ENCODE measurements at regions not wholly inside any gene's neighbourhood (a gene's known extent, or its start where the extent isn't known, plus 50 kb on each side); places are given as distances from the start of the nearest gene placed in this dataset.

DNA sequence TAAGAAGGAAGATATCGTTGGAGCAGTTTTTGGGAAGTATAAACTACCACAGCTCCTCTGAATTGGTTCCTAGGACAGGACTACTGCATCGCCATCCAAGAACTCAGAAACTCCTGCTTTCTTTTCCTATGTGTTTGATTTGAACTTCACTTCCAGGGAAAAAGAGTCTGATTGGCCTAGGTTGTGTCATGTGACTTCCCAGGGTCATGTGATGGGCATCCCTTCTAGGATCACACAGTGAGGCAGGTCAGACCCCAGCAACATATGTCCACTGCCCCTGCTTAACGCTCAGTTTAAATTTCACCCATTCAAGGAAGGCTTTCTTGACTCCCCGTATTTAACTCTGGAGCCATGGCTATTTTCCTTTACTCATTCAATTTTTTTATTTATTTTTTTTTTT, 445.2 kb upstream of the SALL1 start:
- TF ChIP-seq CEBPB (IDR thresholded peaks at IDR 0.05), result no peak
- no peak for TF ChIP-seq EGR1 (IDR thresholded peaks at IDR 0.05)
- TF ChIP-seq FOXM1 (IDR thresholded peaks at IDR 0.05; ENCODE audit: borderline replicate concordance, low read depth), result no peak
- TF ChIP-seq RAD21 (IDR thresholded peaks at IDR 0.05; ENCODE audit: low read depth), result no peak
- no peak for TF ChIP-seq USF1 (IDR thresholded peaks at IDR 0.05)
- TF ChIP-seq ZBTB7A (IDR thresholded peaks at IDR 0.05; ENCODE audit: low read depth), result no peak
- TF ChIP-seq NFIC (IDR thresholded peaks at IDR 0.05), result no peak
- TF ChIP-seq, protein P1, sequence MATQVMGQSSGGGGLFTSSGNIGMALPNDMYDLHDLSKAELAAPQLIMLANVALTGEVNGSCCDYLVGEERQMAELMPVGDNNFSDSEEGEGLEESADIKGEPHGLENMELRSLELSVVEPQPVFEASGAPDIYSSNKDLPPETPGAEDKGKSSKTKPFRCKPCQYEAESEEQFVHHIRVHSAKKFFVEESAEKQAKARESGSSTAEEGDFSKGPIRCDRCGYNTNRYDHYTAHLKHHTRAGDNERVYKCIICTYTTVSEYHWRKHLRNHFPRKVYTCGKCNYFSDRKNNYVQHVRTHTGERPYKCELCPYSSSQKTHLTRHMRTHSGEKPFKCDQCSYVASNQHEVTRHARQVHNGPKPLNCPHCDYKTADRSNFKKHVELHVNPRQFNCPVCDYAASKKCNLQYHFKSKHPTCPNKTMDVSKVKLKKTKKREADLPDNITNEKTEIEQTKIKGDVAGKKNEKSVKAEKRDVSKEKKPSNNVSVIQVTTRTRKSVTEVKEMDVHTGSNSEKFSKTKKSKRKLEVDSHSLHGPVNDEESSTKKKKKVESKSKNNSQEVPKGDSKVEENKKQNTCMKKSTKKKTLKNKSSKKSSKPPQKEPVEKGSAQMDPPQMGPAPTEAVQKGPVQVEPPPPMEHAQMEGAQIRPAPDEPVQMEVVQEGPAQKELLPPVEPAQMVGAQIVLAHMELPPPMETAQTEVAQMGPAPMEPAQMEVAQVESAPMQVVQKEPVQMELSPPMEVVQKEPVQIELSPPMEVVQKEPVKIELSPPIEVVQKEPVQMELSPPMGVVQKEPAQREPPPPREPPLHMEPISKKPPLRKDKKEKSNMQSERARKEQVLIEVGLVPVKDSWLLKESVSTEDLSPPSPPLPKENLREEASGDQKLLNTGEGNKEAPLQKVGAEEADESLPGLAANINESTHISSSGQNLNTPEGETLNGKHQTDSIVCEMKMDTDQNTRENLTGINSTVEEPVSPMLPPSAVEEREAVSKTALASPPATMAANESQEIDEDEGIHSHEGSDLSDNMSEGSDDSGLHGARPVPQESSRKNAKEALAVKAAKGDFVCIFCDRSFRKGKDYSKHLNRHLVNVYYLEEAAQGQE (IDR thresholded peaks at IDR 0.05; ENCODE audit: low read depth), result no peak
- no peak for TF ChIP-seq MAX (IDR thresholded peaks at IDR 0.05)
- no peak for TF ChIP-seq CREB1 (IDR thresholded peaks at IDR 0.05; ENCODE audit: low read depth)
- TF ChIP-seq TAF1 (IDR thresholded peaks at IDR 0.05; ENCODE audit: low read depth), result no peak
- no peak for TF ChIP-seq TEAD4 (IDR thresholded peaks at IDR 0.05)
- TF ChIP-seq YY1 (IDR thresholded peaks at IDR 0.05; ENCODE audit: low read depth), result no peak
- no peak for TF ChIP-seq EP300 (IDR thresholded peaks at IDR 0.05; ENCODE audit: borderline replicate concordance)
- TF ChIP-seq TCF12 (IDR thresholded peaks at IDR 0.05; ENCODE audit: low read depth), result no peak

DNA sequence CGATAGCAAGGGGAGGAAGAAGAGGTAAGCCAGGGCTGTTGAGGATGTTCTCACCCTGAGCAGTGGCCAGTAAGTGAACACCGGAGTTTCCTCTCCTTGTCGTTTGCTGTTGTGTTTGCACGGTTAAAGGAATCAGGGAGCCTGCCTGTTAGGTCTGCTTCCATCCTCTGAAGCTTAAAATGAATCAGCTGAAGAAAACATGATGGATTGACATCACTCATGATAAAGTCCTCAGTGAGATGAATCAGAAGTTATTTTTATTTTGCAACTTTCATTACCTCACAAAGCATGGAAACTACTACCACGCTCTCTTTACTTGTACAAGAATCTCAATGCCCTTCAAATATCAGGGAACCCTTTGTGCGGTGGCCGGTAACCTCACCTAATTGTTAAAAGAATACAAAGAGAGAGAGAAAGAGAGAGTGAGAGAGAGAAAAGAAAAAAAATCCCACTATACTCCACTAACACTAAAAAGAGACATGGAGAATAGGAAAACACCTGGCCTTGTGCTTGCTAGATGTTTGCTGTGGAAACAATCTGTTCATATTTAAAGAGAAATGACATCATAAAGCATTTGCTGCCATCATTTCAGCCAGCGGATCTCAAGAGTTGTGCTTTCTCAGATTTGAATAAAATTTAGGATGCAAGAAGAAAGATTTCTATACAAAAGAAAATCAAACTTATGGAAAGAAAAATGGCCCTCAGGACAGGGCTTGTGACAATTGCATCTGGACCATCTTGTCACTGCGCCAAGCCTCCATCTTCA, 441.6 kb upstream of the SALL1 start:
- no peak for TF ChIP-seq TAF1 (IDR thresholded peaks at IDR 0.05; ENCODE audit: low read depth)
- TF ChIP-seq, protein P1 (IDR thresholded peaks at IDR 0.05; ENCODE audit: low read depth), result no peak
- TF ChIP-seq NFIC (IDR thresholded peaks at IDR 0.05), result no peak
- TF ChIP-seq TEAD4 (IDR thresholded peaks at IDR 0.05), result no peak
- no peak for TF ChIP-seq ZBTB7A (IDR thresholded peaks at IDR 0.05; ENCODE audit: low read depth)
- no peak for TF ChIP-seq EP300 (IDR thresholded peaks at IDR 0.05; ENCODE audit: borderline replicate concordance)
- TF ChIP-seq TCF12 (IDR thresholded peaks at IDR 0.05; ENCODE audit: low read depth), result no peak
- no peak for TF ChIP-seq FOXM1 (IDR thresholded peaks at IDR 0.05; ENCODE audit: borderline replicate concordance, low read depth)
- TF ChIP-seq USF1 (IDR thresholded peaks at IDR 0.05), result no peak
- TF ChIP-seq CREB1 (IDR thresholded peaks at IDR 0.05; ENCODE audit: low read depth), result no peak
- no peak for TF ChIP-seq CEBPB (IDR thresholded peaks at IDR 0.05)
- TF ChIP-seq YY1 (IDR thresholded peaks at IDR 0.05; ENCODE audit: low read depth), result no peak
- no peak for TF ChIP-seq EGR1 (IDR thresholded peaks at IDR 0.05)

DNA sequence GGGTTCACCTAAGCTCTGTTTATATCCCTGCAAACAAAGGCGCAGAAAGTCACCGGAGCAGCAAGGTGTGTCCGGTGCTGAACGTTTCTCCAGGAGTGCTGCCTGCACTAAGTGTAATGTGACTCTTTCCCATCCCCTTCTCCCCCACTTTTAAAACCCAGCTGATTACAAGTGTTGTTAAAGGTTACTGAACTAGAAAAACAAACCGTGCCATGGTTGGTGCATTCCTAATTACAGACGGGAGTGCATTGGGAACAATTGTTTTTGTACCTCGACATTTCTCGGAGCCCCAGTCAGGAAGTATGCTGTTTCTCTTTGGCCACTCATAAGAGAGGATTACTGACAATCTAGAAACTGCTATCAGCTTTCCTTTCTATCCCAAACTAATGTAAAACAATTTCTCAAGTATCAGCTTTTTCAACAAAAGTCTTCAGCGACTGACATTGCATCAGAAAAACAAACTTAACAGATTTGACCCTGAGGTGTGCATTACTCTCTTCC, 441.0 kb upstream of the SALL1 start:
- TF ChIP-seq YY1 (IDR thresholded peaks at IDR 0.05; ENCODE audit: low read depth), result no peak
- TF ChIP-seq RAD21 (IDR thresholded peaks at IDR 0.05; ENCODE audit: low read depth), result no peak
- TF ChIP-seq TAF1 (IDR thresholded peaks at IDR 0.05; ENCODE audit: low read depth), result no peak
- TF ChIP-seq USF1 (IDR thresholded peaks at IDR 0.05), result no peak
- TF ChIP-seq, protein P1 (IDR thresholded peaks at IDR 0.05; ENCODE audit: low read depth), result no peak
- TF ChIP-seq CEBPB (IDR thresholded peaks at IDR 0.05), result no peak
- no peak for TF ChIP-seq TCF12 (IDR thresholded peaks at IDR 0.05; ENCODE audit: low read depth)
- TF ChIP-seq NFIC (IDR thresholded peaks at IDR 0.05), result no peak
- no peak for TF ChIP-seq CREB1 (IDR thresholded peaks at IDR 0.05; ENCODE audit: low read depth)

GRCh38 chr16:51591480-51591879, 440.4 kb upstream of the SALL1 start:
- TF ChIP-seq MAX (IDR thresholded peaks at IDR 0.05) (no peak), FOXM1 (IDR thresholded peaks at IDR 0.05; ENCODE audit: borderline replicate concordance, low read depth) (no peak), RAD21 (IDR thresholded peaks at IDR 0.05; ENCODE audit: low read depth) (no peak), YY1 (IDR thresholded peaks at IDR 0.05; ENCODE audit: low read depth) (no peak), USF1 (IDR thresholded peaks at IDR 0.05) (no peak), NFIC (IDR thresholded peaks at IDR 0.05) (no peak)
- TF ChIP-seq, protein P1 (IDR thresholded peaks at IDR 0.05; ENCODE audit: low read depth), result no peak
